GM10266 (cell line): ENCODE measurements at regions not wholly inside any gene's neighbourhood (a gene's known extent, or its start where the extent isn't known, plus 50 kb on each side); places are given as distances from the start of the nearest gene placed in this dataset.
"Not testable (repeated sequence)": the region's sequence is repeated elsewhere in the genome, so short reads cannot be mapped to it uniquely, and the experiment has no call there.

Experiments used
- DNase-seq: peaks from one replicate; pipeline ENCODE4 v3.0.0; 2012; ENCODE audit errors: extremely low spot score
- TF ChIP-seq, protein P1 (sequence below): IDR thresholded peaks from 2 replicates; pipeline ENCODE4 v1.5.1; 2012; ENCODE audit warnings: mild to moderate bottlenecking, low read depth; ENCODE audit not compliant: control insufficient read depth, insufficient read depth; ENCODE audit errors: missing control alignments

DNA sequence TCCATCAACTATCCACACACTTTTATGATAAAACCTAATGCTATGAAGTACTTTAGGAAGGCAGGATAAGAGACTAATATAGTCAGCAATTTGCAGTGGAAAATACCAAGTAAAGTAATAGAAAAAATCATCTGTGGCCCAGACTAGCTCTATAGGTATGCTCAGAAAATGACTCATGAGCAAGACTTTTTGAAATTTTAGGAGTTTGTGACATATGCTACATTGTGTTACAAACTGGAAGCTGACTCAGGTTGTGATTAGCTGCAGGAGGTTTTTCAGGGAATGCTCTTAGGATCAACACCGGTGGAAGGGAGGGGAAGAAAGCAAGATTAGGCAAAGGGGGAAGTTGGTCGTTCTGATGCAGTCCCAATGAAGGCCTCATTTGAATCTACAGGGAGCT lies 56.1 kb downstream of the FEZF1 start:
- DNase-seq = no peak
- TF ChIP-seq, protein P1, sequence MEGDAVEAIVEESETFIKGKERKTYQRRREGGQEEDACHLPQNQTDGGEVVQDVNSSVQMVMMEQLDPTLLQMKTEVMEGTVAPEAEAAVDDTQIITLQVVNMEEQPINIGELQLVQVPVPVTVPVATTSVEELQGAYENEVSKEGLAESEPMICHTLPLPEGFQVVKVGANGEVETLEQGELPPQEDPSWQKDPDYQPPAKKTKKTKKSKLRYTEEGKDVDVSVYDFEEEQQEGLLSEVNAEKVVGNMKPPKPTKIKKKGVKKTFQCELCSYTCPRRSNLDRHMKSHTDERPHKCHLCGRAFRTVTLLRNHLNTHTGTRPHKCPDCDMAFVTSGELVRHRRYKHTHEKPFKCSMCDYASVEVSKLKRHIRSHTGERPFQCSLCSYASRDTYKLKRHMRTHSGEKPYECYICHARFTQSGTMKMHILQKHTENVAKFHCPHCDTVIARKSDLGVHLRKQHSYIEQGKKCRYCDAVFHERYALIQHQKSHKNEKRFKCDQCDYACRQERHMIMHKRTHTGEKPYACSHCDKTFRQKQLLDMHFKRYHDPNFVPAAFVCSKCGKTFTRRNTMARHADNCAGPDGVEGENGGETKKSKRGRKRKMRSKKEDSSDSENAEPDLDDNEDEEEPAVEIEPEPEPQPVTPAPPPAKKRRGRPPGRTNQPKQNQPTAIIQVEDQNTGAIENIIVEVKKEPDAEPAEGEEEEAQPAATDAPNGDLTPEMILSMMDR = no peak

DNA sequence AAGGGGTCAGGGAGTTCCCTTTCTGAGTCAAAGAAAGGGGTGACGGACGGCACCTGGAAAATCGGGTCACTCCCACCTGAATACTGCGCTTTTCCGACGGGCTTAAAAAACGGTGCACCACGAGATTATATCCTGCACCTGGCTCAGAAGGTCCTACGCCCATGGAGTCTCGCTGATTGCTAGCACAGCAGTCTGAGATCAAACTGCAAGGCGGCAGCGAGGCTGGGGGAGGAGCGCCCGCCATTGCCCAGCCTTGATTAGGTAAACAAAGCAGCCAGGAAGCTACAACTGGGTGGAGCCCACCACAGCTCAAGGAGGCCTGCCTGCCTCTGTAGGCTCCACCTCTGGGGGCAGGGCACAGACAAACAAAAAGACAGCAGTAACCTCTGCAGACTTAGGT lies 65.8 kb downstream of the FEZF1 start:
- not testable (repeated sequence) for DNase-seq

DNA sequence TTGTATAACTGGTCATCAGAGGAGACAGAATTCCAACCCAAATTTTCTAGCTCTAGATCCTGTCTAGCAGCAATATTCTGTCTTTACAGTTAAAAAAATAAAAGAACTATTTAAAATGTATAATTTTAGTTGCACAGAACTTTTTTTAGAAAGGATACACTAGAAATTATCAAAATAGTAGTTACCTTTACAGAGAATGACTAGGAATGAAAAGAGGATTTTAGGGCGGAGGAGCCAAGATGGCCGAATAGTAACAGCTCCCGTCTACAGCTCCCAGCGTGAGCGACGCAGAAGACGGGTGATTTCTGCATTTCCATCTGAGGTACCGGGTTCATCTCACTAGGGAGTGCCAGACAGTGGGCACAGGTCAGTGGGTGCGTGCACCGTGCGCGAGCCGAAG lies 66.3 kb downstream of the FEZF1 start:
- DNase-seq = not testable (repeated sequence)

DNA sequence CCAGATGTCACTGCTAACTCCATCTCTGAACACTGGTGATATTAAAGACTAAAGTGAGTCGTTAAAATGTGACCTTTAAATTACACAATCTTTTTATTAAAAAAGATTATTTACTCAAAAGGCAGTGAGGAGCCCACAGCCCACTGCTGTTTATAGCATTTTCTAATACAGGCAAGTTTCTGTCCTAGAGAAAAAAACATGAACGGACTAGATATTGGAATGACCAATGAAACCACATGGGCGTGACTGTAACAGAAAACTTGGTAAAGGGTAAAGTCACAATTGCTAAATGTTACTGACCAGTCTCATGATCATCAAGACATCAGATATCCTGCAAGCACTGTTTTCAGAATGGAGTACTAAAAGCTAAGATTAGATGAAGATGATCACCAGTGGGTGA lies 78.7 kb downstream of the FEZF1 start:
- no peak for DNase-seq

DNA sequence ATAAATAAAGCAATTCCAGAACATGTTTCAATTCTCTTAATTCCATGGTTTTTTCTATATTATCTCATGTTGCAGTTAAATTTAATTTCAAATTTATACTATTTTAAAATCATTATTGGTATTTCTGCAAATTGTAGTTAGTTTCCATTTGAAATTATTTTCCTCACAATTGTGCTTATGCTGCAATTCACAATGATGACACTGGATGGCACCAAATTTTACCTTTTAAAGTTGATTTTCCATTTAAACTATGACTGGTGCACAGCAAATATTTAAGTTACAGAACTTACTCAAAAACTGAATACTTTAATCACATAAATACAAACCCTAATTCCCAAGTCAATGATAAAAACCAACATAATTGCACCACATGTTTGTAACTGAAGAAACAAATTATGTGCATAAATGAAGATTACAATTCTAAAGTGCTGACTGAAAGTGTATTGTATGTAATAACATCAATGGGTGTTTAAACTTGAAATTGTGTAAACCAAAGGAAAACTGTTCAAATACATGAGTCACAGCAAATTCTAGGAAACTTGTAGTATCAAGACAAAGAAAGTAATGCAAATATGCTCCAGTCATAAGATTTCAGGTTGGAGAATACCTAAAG lies 75.3 kb upstream of the AASS start:
- TF ChIP-seq, protein P1 = peak; percentile 66

More for the DNA sequence above, 78.7 kb downstream of the FEZF1 start:
- TF ChIP-seq, protein P1 = no peak

DNA sequence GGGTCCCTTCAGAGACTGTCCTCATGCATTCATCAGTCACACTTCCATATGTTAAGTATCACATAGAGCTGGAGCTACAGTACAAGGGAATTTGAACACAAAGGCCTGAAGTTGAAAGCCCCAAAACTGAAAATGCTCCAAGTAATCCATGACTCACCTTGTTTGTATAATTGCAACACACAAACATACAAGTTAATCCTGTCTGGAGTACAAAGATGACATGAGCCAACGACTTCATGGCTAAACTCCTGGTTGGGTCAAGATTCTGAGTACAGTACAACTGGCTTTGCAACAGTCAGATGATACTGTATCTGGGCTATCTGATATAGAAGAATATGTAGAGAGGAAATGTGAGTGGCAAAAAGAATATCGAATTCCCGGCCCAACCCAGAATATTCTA lies 73.1 kb upstream of the AASS start:
- TF ChIP-seq, protein P1 = no peak
- no peak for DNase-seq

More for the DNA sequence above, 75.3 kb upstream of the AASS start:
- peak; percentile 10 for DNase-seq

DNA sequence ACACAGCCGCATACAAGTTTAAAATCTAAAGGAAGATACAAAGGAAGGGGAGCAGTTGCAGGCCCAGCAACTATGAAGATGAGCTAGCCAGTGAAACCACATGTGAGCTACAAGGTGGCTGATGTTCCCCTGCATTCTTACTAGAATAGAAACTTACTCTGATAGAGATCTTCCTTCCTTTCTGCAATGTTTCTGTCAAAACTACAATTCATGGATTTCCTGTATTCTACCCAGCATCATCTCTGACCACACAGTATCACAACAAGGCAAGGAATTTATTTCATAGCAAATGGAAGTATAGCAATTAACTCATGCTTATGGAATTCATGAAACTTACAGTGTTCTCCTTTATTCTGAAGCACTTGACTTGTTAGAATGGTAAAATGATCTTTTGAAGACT lies 68.7 kb upstream of the AASS start:
- TF ChIP-seq, protein P1 = no peak
- no peak for DNase-seq

DNA sequence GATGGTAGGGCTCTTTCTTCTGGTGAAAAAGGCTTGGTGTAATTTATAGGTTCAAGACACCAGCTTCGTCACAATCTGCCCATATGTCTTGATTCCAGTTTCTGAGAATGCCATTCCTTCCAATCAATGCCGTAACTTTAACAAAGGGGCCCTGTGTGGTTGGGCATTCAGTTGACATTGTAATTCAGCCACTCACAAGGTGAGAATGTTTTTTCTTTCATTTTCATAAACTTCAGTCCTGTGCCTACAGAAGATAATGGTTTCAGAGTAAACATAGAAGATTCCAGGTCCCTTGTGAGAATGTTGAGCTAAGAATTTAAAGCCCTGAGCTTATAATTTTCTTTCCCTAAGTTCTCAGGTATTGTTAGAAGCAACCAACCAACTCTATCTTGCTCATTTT lies 67.3 kb upstream of the AASS start:
- TF ChIP-seq, protein P1 = no peak

DNA sequence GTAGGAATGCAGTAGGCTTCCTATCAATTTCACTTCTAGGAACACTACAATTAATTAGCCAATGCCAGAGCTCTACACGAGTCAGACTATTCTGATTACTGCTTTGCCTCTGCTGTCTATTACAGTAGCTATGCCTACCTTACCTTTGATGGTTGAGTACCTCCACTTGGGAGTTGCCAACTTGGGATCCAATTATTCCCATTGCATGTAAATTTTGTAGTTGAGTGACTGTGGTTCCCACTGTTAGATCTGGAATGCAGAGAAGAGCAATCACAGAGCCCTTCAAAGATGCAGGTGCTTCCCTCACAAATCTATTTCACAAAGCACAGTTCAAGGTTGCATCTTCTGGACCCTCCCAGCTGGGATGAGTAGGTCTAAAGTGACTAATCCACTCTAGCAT lies 62.9 kb upstream of the AASS start:
- DNase-seq = no peak
- TF ChIP-seq, protein P1 = no peak

More for the DNA sequence above, 67.3 kb upstream of the AASS start:
- DNase-seq = no peak
